ENCODE measurements at regions not wholly inside any gene's neighbourhood (a gene's known extent, or its start where the extent isn't known, plus 50 kb on each side); places are given as distances from the start of the nearest gene placed in this dataset.

- no peak for TF ChIP-seq ZNF462 (CRISPR knock-in tag; IDR thresholded peaks at IDR 0.05)
- TF ChIP-seq POLR2AphosphoS5 (IDR thresholded peaks at IDR 0.05; ENCODE audit: low read depth), result no peak
- no peak for TF ChIP-seq REST (IDR thresholded peaks at IDR 0.05; ENCODE audit: unreplicated experiment)
- TF ChIP-seq ZNF331 (CRISPR knock-in tag; IDR thresholded peaks at IDR 0.05; ENCODE audit: low read depth), result no peak
- TF ChIP-seq CTCF (conservative IDR thresholded peaks at IDR 0.05; ENCODE audit: low read depth in 2 of 2), result no peak
- TF ChIP-seq ZNF114 (CRISPR knock-in tag; IDR thresholded peaks at IDR 0.05), result no peak
- TF ChIP-seq EZH2 (IDR thresholded peaks at IDR 0.05; ENCODE audit: low read depth, unreplicated experiment), result no peak
- no peak for TF ChIP-seq STAT1 (IDR thresholded peaks at IDR 0.05; ENCODE audit: unreplicated experiment)
- no peak for TF ChIP-seq JUNB (IDR thresholded peaks at IDR 0.05; ENCODE audit: unreplicated experiment)
These were observed 484.7 kb upstream of the ARRDC3 start (continued) for GRCh38 chr5:91867799-91868198.

Data from GM23338 (cell line).